ENCODE measurements at regions not wholly inside any gene's neighbourhood (a gene's known extent, or its start where the extent isn't known, plus 50 kb on each side); places are given as distances from the start of the nearest gene placed in this dataset.

- Histone ChIP-seq H3K9me3 (ENCODE audit: control insufficient read depth, low read length) (no peaks in the 10 kb centered on the region), H3K4me3 (ENCODE audit: low read length) (no peak overlapping the region), H3K4me1 (ENCODE audit: control insufficient read depth, insufficient read depth, low read length) (no peaks in the 10 kb centered on the region), H3K36me3 (ENCODE audit: control insufficient read depth, insufficient read depth, low read length) (no peaks in the 10 kb centered on the region), H3K9ac (ENCODE audit: extremely low read depth, low read length, poor library complexity, severe bottlenecking) (no peak overlapping the region), H3K27ac (ENCODE audit: low read depth, low read length) (no peak overlapping the region), H3K27me3 (ENCODE audit: control insufficient read depth, insufficient read depth, low read length, poor library complexity, severe bottlenecking) (no peaks in the 10 kb centered on the region)
- Mint-ChIP-seq H3K27me3 (ENCODE audit: insufficient read depth) (no peaks in the 10 kb centered on the region), H3K36me3 (ENCODE audit: low read depth) (no peaks in the 10 kb centered on the region), H3K4me1 (peaks cover 4% of the 10 kb centered on the region), H3K4me3 (no peak overlapping the region), H3K9me3 (no peaks in the 10 kb centered on the region), H3K27ac (no peak overlapping the region)
- 80 to 97% methylated on average over 1 to 2 of the region's 3 CpGs for WGBS, 2 experiments (ENCODE audit: insufficient coverage in 1 of 2, insufficient read length in 1 of 2)
- no peak for DNase-seq
- TF ChIP-seq CTCF (conservative IDR thresholded peaks at IDR 0.05) = no peak
Observed at GRCh38 chr2:12205086-12205485, 458.7 kb downstream of the LPIN1 start.

- no peak for TF ChIP-seq CTCF (conservative IDR thresholded peaks at IDR 0.05)
- no peak for DNase-seq
- H3K9ac ChIP-seq (ENCODE audit: extremely low read depth, low read length, poor library complexity, severe bottlenecking) = no peak overlapping the region
- H3K27me3 ChIP-seq (ENCODE audit: control insufficient read depth, insufficient read depth, low read length, poor library complexity, severe bottlenecking) = no peaks in the 10 kb centered on the region
- no peak overlapping the region for H3K4me3 ChIP-seq (ENCODE audit: low read length)
- peaks cover 7% of the 10 kb centered on the region for H3K4me1 Mint-ChIP-seq
- WGBS, 2 experiments (ENCODE audit: insufficient coverage in 1 of 2, insufficient read length in 1 of 2) = 95 to 100% methylated on average over 1 of the region's 1 CpG
- no peak overlapping the region for H3K27ac ChIP-seq (ENCODE audit: low read depth, low read length)
- no peaks in the 10 kb centered on the region for H3K36me3 ChIP-seq (ENCODE audit: control insufficient read depth, insufficient read depth, low read length)
- no peaks in the 10 kb centered on the region for H3K27me3 Mint-ChIP-seq (ENCODE audit: insufficient read depth)
- peaks cover 6% of the 10 kb centered on the region for H3K4me1 ChIP-seq (ENCODE audit: control insufficient read depth, insufficient read depth, low read length)
- H3K36me3 Mint-ChIP-seq (ENCODE audit: low read depth) = no peaks in the 10 kb centered on the region
- H3K9me3 ChIP-seq (ENCODE audit: control insufficient read depth, low read length) = no peaks in the 10 kb centered on the region
- H3K9me3 Mint-ChIP-seq = no peaks in the 10 kb centered on the region
- no peak overlapping the region for H3K27ac Mint-ChIP-seq
- H3K4me3 Mint-ChIP-seq = no peak overlapping the region
Observed at GRCh38 chr2:12207491-12207890, 461.1 kb downstream of the LPIN1 start.

GRCh38 chr2:12210016-12210933 is 463.8 kb downstream of the LPIN1 start:
- 93 to 100% methylated on average over 11 to 17 of the region's 17 CpGs for WGBS, 2 experiments (ENCODE audit: insufficient coverage in 1 of 2, insufficient read length in 1 of 2)
- TF ChIP-seq CTCF (conservative IDR thresholded peaks at IDR 0.05) = no peak
- Histone ChIP-seq H3K27me3 (ENCODE audit: control insufficient read depth, insufficient read depth, low read length, poor library complexity, severe bottlenecking) (no peaks in the 10 kb centered on the region), H3K4me1 (ENCODE audit: control insufficient read depth, insufficient read depth, low read length) (peaks cover 6% of the 10 kb centered on the region), H3K27ac (ENCODE audit: low read depth, low read length) (no peak overlapping the region), H3K4me3 (ENCODE audit: low read length) (no peak overlapping the region), H3K9me3 (ENCODE audit: control insufficient read depth, low read length) (no peaks in the 10 kb centered on the region), H3K36me3 (ENCODE audit: control insufficient read depth, insufficient read depth, low read length) (no peaks in the 10 kb centered on the region), H3K9ac (ENCODE audit: extremely low read depth, low read length, poor library complexity, severe bottlenecking) (no peak overlapping the region)
- Mint-ChIP-seq H3K4me3 (no peak overlapping the region), H3K9me3 (no peaks in the 10 kb centered on the region), H3K36me3 (ENCODE audit: low read depth) (no peaks in the 10 kb centered on the region), H3K27me3 (ENCODE audit: insufficient read depth) (no peaks in the 10 kb centered on the region), H3K4me1 (peaks cover 6% of the 10 kb centered on the region), H3K27ac (no peak overlapping the region)
- no peak for DNase-seq

Data from endodermal cell (in vitro differentiated cells).